ENCODE measurements at regions not wholly inside any gene's neighbourhood (a gene's known extent, or its start where the extent isn't known, plus 50 kb on each side); places are given as distances from the start of the nearest gene placed in this dataset.

DNA sequence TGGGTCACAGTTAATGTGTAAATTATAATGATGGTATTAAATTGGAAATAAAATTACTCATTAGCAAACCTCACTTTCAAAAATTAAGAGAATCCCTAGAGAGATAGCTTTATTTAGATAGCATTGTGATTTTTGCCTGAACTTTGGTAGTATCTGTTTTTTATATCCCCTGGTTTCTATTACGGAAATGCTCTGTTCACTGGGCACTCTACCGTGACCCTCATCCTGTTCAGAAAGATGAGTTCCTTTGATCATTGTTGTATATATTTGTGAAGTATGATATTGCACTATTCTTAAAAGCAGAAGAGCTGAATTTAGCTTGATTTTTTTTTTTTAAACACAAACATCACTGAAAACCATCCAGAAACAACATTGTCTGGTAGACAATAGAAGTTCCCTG, 1143.8 kb upstream of the MAP3K7 start:
- DNase-seq (no peak), ATAC-seq (no peak)
- Mint-ChIP-seq H3K4me1 (ENCODE audit: low read depth) (no peaks in the 10 kb centered on the region), H3K27me3 (no peaks in the 10 kb centered on the region), H3K9me3 (peaks cover 7% of the 10 kb centered on the region), H3K27ac (no peak overlapping the region), H3K4me3 (no peak overlapping the region), H3K36me3 (ENCODE audit: low read depth) (no peaks in the 10 kb centered on the region)
- intact Hi-C loops (cut with micrococcal nuclease): no loop called here
- POLR2A ChIA-PET: no interaction called here
- CTCF ChIA-PET: no interaction called here
- TF ChIP-seq, protein P1, sequence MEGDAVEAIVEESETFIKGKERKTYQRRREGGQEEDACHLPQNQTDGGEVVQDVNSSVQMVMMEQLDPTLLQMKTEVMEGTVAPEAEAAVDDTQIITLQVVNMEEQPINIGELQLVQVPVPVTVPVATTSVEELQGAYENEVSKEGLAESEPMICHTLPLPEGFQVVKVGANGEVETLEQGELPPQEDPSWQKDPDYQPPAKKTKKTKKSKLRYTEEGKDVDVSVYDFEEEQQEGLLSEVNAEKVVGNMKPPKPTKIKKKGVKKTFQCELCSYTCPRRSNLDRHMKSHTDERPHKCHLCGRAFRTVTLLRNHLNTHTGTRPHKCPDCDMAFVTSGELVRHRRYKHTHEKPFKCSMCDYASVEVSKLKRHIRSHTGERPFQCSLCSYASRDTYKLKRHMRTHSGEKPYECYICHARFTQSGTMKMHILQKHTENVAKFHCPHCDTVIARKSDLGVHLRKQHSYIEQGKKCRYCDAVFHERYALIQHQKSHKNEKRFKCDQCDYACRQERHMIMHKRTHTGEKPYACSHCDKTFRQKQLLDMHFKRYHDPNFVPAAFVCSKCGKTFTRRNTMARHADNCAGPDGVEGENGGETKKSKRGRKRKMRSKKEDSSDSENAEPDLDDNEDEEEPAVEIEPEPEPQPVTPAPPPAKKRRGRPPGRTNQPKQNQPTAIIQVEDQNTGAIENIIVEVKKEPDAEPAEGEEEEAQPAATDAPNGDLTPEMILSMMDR (IDR thresholded peaks at IDR 0.05): no peak

DNA sequence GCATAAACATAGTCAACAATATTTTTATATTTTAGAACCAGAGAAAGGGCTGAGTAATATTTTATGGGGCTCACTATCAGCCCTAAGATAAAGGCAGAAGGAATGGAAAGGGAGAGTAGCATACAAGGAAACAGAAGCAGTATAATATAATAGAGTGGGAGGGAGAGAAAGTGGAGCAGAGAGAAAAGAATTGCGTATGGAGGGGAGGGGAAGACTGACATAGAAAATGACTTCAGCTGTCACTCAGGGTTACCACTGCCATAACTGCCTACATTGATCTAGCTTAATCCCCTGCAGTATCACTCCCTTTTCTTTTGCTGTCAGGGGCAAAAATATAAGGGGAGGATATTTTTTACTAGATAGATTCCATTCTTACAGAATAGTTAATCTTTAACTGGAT, 1133.5 kb upstream of the MAP3K7 start:
- ChIA-PET CTCF (no interaction called here), POLR2A (no interaction called here)
- H3K4me3 Mint-ChIP-seq: no peak overlapping the region
- H3K9me3 Mint-ChIP-seq: peaks cover 4% of the 10 kb centered on the region
- TF ChIP-seq, protein P1 (IDR thresholded peaks at IDR 0.05): no peak
- intact Hi-C loops (cut with micrococcal nuclease): no loop called here
- no peaks in the 10 kb centered on the region for H3K4me1 Mint-ChIP-seq (ENCODE audit: low read depth)
- H3K36me3 Mint-ChIP-seq (ENCODE audit: low read depth): no peaks in the 10 kb centered on the region
- ATAC-seq (no peak), DNase-seq (no peak)
- no peak overlapping the region for H3K27ac Mint-ChIP-seq
- H3K27me3 Mint-ChIP-seq: no peaks in the 10 kb centered on the region

DNA sequence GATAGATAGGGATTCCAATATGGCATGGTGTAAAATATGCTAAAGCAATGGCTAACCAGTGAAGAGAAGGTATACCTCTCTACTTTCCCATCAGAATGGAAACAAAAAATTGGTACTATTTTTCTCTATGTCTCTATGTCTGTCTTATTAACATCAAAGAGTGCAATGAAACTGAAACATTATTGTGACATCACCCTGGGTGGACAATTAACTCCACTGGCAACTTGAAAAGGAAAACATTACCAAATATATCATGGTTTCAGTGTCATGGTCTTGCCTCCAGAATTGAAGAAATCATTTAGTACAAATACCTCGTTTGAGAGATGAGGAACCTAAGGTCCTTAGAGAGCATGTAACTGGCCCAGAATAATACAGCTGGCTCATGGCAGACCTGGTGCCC, 1132.5 kb upstream of the MAP3K7 start:
- CTCF ChIA-PET: no interaction called here
- Mint-ChIP-seq H3K27me3 (no peaks in the 10 kb centered on the region), H3K4me1 (ENCODE audit: low read depth) (no peaks in the 10 kb centered on the region), H3K36me3 (ENCODE audit: low read depth) (no peaks in the 10 kb centered on the region), H3K4me3 (no peak overlapping the region), H3K9me3 (peaks cover 4% of the 10 kb centered on the region), H3K27ac (no peak overlapping the region)
- POLR2A ChIA-PET: no interaction called here
- DNase-seq: no peak
- TF ChIP-seq, protein P1 (IDR thresholded peaks at IDR 0.05): no peak
- ATAC-seq: no peak
- intact Hi-C loops (cut with micrococcal nuclease): no loop called here

DNA sequence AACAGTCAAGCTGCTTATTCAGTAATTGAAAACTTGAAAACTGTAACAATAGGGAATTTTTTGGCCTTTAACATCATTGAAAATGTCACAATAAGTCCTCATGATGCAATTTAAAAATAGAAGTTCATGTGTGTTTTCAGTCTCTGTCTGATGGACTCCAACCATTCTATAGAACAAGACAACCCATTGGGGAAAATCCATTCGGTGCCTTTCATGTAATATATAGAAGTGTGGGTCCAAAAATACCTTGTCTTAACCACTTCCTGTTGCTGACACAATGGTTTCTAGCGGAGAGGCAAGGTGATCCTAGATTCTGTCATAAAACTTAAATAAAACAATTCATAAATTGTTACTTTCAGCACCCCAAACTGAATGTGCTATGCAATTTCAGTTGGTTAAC, 1131.3 kb upstream of the MAP3K7 start:
- ATAC-seq (no peak), DNase-seq (no peak)
- TF ChIP-seq, protein P1 (IDR thresholded peaks at IDR 0.05): no peak
- no peaks in the 10 kb centered on the region for H3K4me1 Mint-ChIP-seq (ENCODE audit: low read depth)
- no peak overlapping the region for H3K27ac Mint-ChIP-seq
- ChIA-PET POLR2A (no interaction called here), CTCF (no interaction called here)
- H3K9me3 Mint-ChIP-seq: peaks cover 4% of the 10 kb centered on the region
- intact Hi-C loops (cut with micrococcal nuclease): no loop called here
- H3K36me3 Mint-ChIP-seq (ENCODE audit: low read depth): no peaks in the 10 kb centered on the region
- H3K4me3 Mint-ChIP-seq: no peak overlapping the region
- H3K27me3 Mint-ChIP-seq: no peaks in the 10 kb centered on the region

DNA sequence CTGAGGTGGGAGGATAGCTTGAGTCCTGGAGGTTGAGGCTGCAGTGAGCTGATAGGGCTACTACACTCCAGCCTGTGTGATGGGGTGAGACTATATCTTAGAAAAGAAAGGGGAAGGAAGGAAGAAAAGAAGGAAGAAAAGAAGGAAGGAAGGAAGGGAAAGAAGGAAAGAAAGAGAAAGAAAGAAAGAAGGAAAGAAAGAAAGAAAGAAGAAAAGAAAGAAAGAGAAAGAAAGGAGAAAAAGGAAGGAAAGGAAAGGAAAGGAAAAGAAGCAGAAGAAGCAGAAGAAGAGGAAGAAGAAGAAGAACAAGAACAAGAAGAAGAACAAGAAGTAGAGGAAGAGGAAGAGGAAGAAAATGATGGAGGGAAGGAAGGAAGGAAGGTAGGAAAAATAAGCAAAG, 1130.2 kb upstream of the MAP3K7 start:
- H3K27me3 Mint-ChIP-seq: no peaks in the 10 kb centered on the region
- ChIA-PET CTCF (no interaction called here), POLR2A (no interaction called here)
- DNase-seq (no peak), ATAC-seq (no peak)
- intact Hi-C loops (cut with micrococcal nuclease): no loop called here
- H3K36me3 Mint-ChIP-seq (ENCODE audit: low read depth): no peaks in the 10 kb centered on the region
- H3K4me3 Mint-ChIP-seq: no peak overlapping the region
- no peak overlapping the region for H3K27ac Mint-ChIP-seq
- TF ChIP-seq, protein P1 (IDR thresholded peaks at IDR 0.05): peak; percentile 18
- H3K9me3 Mint-ChIP-seq: peaks cover 4% of the 10 kb centered on the region
- no peaks in the 10 kb centered on the region for H3K4me1 Mint-ChIP-seq (ENCODE audit: low read depth)

Data from activated CD8-positive, alpha-beta T cell treated with anti-CD3 and anti-CD28 coated beads for 36 hours (primary cell).